Activated naive CD8-positive, alpha-beta T cell treated with anti-CD3 and anti-CD28 coated beads, Interleukin-2, amount 10 ng/mL, durations not matched to agents 7 days and 5 days (primary cell): ENCODE measurements at regions not wholly inside any gene's neighbourhood (a gene's known extent, or its start where the extent isn't known, plus 50 kb on each side); places are given as distances from the start of the nearest gene placed in this dataset.

Experiments
- ATAC-seq: fragments of 150-1000 bp; cut with Tn5 transposase; one replicate; pipeline ENCODE4 v1.10.0; 2021; ENCODE audit warnings: low read depth, moderate library complexity
- POLR2A ChIA-PET: fragments of 350-600 bp; sonication (Branson Sonifier 250); formaldehyde crosslinking; loops from one replicate; lab custom pipeline; 2021; ENCODE audit warnings: antibody characterized with exemption; lab: Charles Lee
- DNase-seq: peaks from one replicate; pipeline ENCODE4 v3.0.0; 2021
- H3K27ac Mint-ChIP-seq: one replicate; pipeline ENCODE4 v1.8.0; 2022; ENCODE audit warnings: mild to moderate bottlenecking, mixed read lengths
- H3K27me3 Mint-ChIP-seq: one replicate; pipeline ENCODE4 v1.8.0; 2022; ENCODE audit warnings: mild to moderate bottlenecking, moderate library complexity, mixed read lengths
- H3K36me3 Mint-ChIP-seq: one replicate; pipeline ENCODE4 v1.8.0; 2021; ENCODE audit warnings: mild to moderate bottlenecking, mixed read lengths
- H3K4me1 Mint-ChIP-seq: one replicate; pipeline ENCODE4 v1.8.0; 2021; ENCODE audit warnings: mixed read lengths
- H3K4me3 Mint-ChIP-seq: one replicate; pipeline ENCODE4 v1.8.0; 2022; ENCODE audit warnings: mild to moderate bottlenecking, moderate library complexity, mixed read lengths
- H3K9me3 Mint-ChIP-seq: one replicate; pipeline ENCODE4 v1.8.0; 2021; ENCODE audit warnings: mixed read lengths

DNA sequence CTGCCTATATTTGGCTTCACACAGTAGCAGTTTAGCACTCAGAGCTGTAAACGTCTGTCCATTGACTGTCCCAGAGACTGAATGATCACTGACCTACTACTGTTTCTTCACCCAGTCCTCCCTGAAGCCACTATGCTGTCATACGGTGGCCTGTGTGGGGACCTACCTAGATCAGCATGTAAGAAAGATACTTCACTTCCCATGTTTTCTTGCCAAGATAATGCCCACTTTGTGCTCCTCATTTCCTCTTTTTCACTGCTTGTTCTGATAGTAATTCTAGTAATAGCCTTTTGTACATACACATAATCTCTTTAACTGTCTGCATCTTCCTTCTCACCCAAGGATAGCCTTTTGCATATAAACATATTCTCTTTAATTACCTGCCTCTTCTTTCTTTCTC lies 109.9 kb upstream of the TIAM2 start:
- Mint-ChIP-seq H3K9me3 (no peaks in the 10 kb centered on the region), H3K27ac (no peak overlapping the region), H3K36me3 (peaks cover 2% of the 10 kb centered on the region), H3K4me1 (no peaks in the 10 kb centered on the region), H3K27me3 (no peaks in the 10 kb centered on the region), H3K4me3 (no peak overlapping the region)
- no peak for ATAC-seq
- DNase-seq, result no peak
- POLR2A ChIA-PET, result no interaction called here

DNA sequence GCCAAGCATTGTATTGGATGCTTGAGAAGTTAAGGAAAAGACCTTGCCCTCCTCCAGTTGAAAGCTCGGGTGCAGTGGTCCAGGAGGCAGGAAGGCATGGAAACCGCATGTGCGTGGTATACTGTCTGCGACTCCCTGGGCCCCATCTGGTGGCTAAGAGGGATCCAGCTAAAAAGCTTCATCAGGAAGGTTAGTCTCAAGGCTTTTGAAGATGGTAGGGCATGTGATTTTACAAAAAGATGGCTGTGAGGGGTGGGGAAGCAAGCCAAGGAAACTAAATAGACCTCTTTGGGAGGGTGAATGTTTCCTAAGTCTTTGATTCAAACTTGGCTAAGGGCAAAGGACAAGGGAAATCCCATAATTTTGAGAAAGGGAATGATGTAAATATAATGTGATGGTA lies 109.1 kb upstream of the TIAM2 start:
- no peak overlapping the region for H3K27ac Mint-ChIP-seq
- no peak for ATAC-seq
- no peak for DNase-seq
- POLR2A ChIA-PET, result no interaction called here
- peaks cover 2% of the 10 kb centered on the region for H3K36me3 Mint-ChIP-seq
- H3K4me1 Mint-ChIP-seq, result no peaks in the 10 kb centered on the region
- no peak overlapping the region for H3K4me3 Mint-ChIP-seq
- H3K9me3 Mint-ChIP-seq, result no peaks in the 10 kb centered on the region
- H3K27me3 Mint-ChIP-seq, result no peaks in the 10 kb centered on the region

DNA sequence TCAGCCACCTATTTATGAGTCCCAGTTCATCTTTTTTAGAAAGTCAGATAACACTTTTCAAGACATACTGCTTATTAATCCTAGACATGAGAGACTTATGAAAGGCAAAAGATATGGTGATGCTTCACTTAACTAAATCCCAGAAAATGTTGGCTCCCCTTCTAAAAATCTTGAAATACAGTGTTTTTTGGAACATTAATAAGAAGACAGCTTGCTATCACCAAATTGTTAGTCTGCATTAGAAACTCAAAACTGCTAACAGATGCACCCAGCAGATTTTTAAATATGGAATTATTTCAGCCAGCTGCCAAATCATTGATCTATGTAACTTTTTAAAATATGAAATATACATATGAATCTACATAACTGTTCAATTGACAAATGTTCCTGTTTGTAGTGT lies 108.6 kb upstream of the TIAM2 start:
- no peaks in the 10 kb centered on the region for H3K27me3 Mint-ChIP-seq
- peaks cover 2% of the 10 kb centered on the region for H3K36me3 Mint-ChIP-seq
- no peak overlapping the region for H3K4me3 Mint-ChIP-seq
- ATAC-seq (no peak), DNase-seq (no peak)
- POLR2A ChIA-PET, result no interaction called here
- no peaks in the 10 kb centered on the region for H3K9me3 Mint-ChIP-seq
- no peak overlapping the region for H3K27ac Mint-ChIP-seq
- H3K4me1 Mint-ChIP-seq, result no peaks in the 10 kb centered on the region

DNA sequence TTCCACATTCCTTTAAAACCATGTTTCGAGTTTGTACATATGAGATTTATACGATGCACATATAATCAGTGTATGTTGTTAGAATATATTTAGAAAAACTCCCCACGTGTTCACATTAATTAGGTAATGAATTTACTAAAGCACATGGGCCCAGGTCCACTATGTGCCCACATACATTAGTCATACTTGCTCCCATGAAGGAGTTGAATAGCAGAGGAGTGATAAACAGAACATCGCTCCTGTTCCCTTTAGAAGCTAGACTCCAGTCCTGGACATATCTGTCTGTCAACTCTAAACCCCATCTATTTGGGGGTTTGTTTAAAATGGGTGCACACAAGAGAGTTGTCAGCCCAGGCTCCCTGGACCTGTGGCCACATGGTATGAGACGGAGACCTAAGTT lies 108.1 kb upstream of the TIAM2 start:
- Mint-ChIP-seq H3K4me3 (no peak overlapping the region), H3K36me3 (peaks cover 2% of the 10 kb centered on the region), H3K9me3 (no peaks in the 10 kb centered on the region), H3K27me3 (no peaks in the 10 kb centered on the region), H3K4me1 (no peaks in the 10 kb centered on the region), H3K27ac (no peak overlapping the region)
- no peak for DNase-seq
- POLR2A ChIA-PET, result no interaction called here
- ATAC-seq, result no peak

DNA sequence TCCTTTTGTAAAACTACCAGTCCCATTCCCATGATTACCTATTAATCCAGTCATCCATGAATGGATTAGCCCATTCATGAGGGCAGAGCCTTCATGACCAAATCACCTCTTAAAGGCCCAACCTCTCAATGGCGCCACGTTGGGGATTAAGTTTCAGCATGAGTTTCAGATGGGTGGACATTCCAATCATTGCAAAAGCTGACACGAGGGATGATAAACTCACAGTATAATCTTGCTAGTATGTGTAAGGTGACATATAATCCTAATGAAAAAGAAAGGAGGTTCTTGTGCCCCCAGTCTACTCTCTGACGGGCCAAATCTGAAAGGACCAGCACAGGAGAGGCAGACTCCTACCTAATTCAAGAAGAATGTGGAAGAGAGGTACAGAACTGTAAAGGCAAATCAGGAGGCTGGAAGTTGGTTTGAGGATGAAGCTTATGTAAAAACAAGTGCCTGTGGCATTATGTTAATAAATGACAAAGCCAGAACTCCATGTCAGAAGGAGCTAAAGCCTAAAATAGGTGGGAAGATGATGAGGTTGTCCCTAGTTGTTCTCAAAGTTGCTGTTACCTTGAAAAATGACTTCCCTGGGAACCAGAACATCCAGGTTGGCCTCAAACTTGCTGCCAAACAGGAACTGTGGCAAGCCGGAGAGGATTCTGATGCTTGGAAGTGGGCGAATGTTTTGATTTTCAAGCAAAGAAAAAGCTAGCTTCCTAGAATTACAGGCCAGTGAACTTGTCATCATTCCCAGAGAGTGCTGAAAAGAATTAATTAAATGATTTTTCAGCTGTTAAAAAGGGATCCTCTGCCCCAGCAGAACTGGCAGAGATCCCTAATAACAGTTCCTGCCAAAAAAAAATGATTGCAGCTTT lies 106.5 kb upstream of the TIAM2 start:
- no peak overlapping the region for H3K27ac Mint-ChIP-seq
- no peak for ATAC-seq

DNA sequence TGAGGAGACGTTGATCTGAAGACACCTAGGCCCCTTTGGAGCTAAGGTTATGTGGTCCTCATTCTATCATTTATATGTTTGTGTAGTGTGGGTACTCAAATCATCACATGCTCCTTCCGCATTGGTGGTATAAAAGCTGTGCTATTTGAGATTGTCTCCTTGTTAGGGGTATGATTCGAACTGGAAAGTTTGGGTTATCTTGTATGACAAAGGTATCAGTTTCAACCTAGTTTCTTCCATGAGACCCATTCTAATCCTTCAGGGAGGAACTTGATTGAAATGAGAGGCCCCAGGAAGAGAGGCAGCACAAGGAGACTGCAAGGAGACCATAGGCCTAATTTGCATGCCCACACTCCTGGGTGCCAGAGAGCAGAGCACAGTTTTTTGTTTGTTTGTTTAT lies 104.2 kb upstream of the TIAM2 start:
- POLR2A ChIA-PET, result interaction anchor here (0.6 kb wide), 1 partner anchor 194 kb away, joined by 3 read pairs; no protein-coding TSS in a partner anchor
- no peaks in the 10 kb centered on the region for H3K27me3 Mint-ChIP-seq
- DNase-seq (no peak), ATAC-seq (no peak)
- no peak overlapping the region for H3K27ac Mint-ChIP-seq
- no peaks in the 10 kb centered on the region for H3K9me3 Mint-ChIP-seq
- peaks cover 1% of the 10 kb centered on the region for H3K4me1 Mint-ChIP-seq
- no peaks in the 10 kb centered on the region for H3K36me3 Mint-ChIP-seq
- no peak overlapping the region for H3K4me3 Mint-ChIP-seq

More for the DNA sequence above, 106.5 kb upstream of the TIAM2 start:
- POLR2A ChIA-PET, result no interaction called here
- Mint-ChIP-seq H3K4me3 (no peak overlapping the region), H3K4me1 (no peaks in the 10 kb centered on the region), H3K36me3 (peaks cover 2% of the 10 kb centered on the region), H3K9me3 (no peaks in the 10 kb centered on the region), H3K27me3 (no peaks in the 10 kb centered on the region)
- DNase-seq, result no peak

DNA sequence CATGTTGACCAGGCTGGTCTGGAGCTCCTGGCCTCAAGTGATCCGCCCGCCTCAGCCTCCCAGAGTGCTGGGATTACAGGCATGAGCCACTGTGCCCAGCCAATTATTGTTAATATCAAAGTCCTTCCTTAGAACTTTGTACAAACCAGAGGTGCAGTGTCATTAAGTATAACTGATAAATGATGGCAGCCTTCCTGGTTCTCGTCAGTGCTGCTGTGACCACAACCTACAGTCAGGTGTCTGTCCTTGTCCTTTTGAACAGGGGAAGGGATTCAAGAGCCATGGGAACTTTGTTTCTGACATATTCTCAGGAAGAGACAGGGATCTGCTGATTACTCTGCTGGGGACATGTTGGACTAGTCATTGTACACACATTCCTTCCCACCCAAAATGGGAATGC lies 103.2 kb upstream of the TIAM2 start:
- POLR2A ChIA-PET, result no interaction called here
- Mint-ChIP-seq H3K4me3 (no peak overlapping the region), H3K27ac (no peak overlapping the region), H3K27me3 (no peaks in the 10 kb centered on the region), H3K4me1 (peaks cover 1% of the 10 kb centered on the region), H3K36me3 (no peaks in the 10 kb centered on the region), H3K9me3 (no peaks in the 10 kb centered on the region)
- no peak for ATAC-seq
- DNase-seq, result no peak

DNA sequence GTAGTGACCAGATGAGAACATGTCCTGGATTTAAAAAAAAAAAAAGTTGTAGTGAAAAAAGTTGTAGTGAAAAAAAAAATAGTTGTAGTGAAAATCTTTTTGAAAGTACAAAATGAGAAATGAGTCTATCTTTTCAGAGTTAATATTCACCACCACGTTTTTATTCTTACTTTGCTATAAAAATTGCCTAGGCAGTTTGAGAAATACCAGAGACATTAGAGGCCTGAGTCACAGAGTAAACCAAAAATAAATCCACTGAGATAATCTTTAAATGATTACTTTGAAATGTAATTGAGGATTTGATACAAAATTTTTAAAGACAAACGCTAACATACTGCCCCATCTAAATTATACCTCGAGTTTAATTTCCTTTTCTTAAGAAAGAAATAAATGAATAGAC lies 101.2 kb upstream of the TIAM2 start:
- DNase-seq (no peak), ATAC-seq (no peak)
- Mint-ChIP-seq H3K4me1 (peaks cover 1% of the 10 kb centered on the region), H3K9me3 (no peaks in the 10 kb centered on the region), H3K36me3 (peaks cover 3% of the 10 kb centered on the region), H3K27me3 (no peaks in the 10 kb centered on the region), H3K27ac (no peak overlapping the region), H3K4me3 (no peak overlapping the region)
- POLR2A ChIA-PET, result no interaction called here

DNA sequence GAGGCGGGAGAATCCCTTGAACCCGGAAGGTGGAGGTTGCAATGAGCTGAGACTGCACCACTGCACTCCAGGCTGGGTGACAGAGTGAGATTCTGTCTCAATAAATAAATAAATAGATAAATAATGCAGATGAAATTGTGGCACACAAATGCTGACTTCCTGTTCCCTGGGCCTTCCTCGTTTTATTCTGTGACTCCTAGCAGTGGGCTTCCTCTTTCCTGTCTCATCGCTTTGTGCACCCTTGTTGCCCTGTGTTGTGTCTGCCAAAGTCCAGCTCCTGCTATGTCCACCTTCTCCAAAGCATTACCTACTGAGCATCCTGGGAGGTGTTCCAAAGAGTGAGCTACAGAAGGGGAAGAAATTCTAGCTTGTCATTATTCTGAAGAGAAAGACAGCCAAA lies 100.2 kb upstream of the TIAM2 start:
- no peak for ATAC-seq
- H3K36me3 Mint-ChIP-seq, result peaks cover 3% of the 10 kb centered on the region
- no peaks in the 10 kb centered on the region for H3K27me3 Mint-ChIP-seq
- H3K4me1 Mint-ChIP-seq, result peaks cover 1% of the 10 kb centered on the region
- no peak overlapping the region for H3K4me3 Mint-ChIP-seq
- no peak for DNase-seq
- H3K9me3 Mint-ChIP-seq, result no peaks in the 10 kb centered on the region
- POLR2A ChIA-PET, result interaction anchor here (0.5 kb wide), 1 partner anchor 200 kb away, joined by 4 read pairs; no protein-coding TSS in a partner anchor
- H3K27ac Mint-ChIP-seq, result no peak overlapping the region

DNA sequence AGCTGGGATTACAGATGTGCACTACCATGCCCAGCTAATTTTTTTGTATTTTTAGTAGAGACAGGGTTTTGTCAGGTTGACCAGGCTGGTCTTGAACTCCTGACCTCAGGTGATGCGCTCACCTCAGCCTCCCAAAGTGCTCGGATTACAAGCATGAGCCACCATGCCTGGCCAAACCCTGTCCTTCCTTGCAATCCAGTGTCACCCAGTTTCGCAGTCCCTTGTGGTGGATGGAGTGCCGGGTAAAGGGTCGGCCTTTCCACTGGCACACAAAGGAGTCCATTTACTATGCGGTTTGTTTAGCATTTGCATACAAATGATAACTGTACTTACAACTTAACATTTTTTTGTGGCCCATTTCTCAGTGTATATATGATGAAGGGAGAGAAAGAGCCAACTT lies 99.3 kb upstream of the TIAM2 start:
- peaks cover 3% of the 10 kb centered on the region for H3K36me3 Mint-ChIP-seq
- H3K4me3 Mint-ChIP-seq, result no peak overlapping the region
- ATAC-seq (no peak), DNase-seq (no peak)
- H3K27me3 Mint-ChIP-seq, result no peaks in the 10 kb centered on the region
- no peaks in the 10 kb centered on the region for H3K9me3 Mint-ChIP-seq
- no peak overlapping the region for H3K27ac Mint-ChIP-seq
- H3K4me1 Mint-ChIP-seq, result peaks cover 1% of the 10 kb centered on the region
- POLR2A ChIA-PET, result no interaction called here

DNA sequence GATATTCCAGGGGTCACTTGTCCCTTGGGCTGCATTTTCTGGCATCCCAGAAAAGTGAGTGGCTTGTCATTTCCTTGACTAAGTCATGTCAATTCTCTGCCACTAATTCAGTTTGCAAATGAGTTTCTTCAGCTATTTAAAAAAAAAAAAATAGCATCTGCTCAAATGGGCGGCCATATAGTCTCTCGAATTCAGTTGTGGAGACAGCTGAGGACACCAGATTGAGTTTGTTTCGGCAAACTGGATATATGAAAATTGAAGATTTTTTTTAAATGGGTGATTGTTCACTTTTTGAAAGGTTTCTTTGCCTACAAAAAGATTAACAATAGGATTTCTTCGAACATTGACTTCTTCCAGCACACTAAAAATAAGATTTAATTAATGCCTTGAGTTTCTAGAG lies 96.3 kb upstream of the TIAM2 start:
- no peak overlapping the region for H3K4me3 Mint-ChIP-seq
- H3K9me3 Mint-ChIP-seq, result no peaks in the 10 kb centered on the region
- POLR2A ChIA-PET, result no interaction called here
- H3K36me3 Mint-ChIP-seq, result peaks cover 5% of the 10 kb centered on the region
- ATAC-seq (no peak), DNase-seq (no peak)
- H3K27me3 Mint-ChIP-seq, result no peaks in the 10 kb centered on the region
- H3K4me1 Mint-ChIP-seq, result peaks cover 1% of the 10 kb centered on the region
- no peak overlapping the region for H3K27ac Mint-ChIP-seq

DNA sequence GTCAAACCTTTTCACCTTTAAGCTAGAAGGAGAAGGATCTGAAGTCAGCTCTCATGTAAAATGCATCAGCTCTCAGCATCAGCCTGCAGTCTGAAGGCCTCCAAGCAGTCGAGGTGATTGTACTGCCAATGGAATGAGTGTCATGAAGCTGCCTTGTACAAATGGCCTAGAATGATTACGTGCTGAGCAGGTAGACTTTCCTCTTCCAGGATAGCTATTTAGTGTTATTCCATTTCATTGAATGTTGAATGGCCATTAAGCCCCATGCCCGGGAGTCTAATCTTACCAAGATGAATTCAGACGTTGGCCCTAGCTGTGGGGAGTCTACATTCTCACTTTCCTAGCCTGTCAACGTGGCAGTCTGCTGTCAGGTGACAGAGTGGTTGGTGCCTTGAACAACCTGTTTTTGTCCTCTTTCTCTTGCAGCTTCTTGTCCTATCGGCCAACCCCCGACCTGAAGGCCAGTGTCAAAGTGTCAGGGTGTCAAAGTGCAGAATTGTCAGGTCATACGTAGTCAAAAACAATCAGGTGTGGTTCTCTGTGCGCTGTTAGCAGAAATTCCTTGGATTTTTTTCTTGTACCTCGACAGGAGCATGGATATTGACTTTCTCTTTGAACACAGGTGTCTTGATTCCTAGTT lies 95.2 kb upstream of the TIAM2 start:
- no peak overlapping the region for H3K27ac Mint-ChIP-seq
- H3K4me3 Mint-ChIP-seq, result no peak overlapping the region
- H3K4me1 Mint-ChIP-seq, result peaks cover under 1% of the 10 kb centered on the region
- ATAC-seq, result no peak
- POLR2A ChIA-PET, result no interaction called here
- no peak for DNase-seq
- H3K27me3 Mint-ChIP-seq, result no peaks in the 10 kb centered on the region
- H3K9me3 Mint-ChIP-seq, result no peaks in the 10 kb centered on the region
- peaks cover 5% of the 10 kb centered on the region for H3K36me3 Mint-ChIP-seq

DNA sequence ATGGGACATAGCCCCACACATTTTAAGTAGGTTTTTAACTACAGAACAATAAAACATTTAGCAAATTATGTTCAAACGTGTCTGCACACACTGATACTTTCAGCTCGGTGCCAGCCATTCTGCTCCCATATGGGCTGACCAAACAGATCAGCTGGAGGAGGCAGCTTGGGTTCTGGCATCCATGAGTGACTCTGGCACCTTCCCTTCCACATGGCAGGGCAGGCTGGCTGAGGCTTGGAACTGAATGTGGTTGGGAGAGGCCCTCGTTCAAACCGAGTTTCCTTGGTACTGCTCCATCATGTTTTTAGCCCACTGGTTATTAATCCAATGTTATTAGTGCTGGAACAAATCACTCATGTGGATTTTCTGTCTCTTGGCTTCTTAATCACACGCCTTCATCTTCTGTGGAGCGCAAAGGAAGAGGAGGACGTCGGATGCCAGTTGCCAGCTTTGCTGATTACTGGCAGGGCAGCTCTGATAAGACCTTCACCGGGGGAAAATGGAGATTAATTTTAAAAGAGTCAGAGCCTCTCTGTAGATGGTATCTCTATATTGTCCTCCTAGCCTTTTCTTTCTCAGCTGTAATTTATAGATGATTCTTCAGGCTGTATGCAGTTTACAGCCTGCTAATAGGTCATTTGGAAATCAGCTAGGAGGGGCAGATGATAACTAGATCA lies 93.1 kb upstream of the TIAM2 start:
- H3K4me3 Mint-ChIP-seq, result no peak overlapping the region
- peaks cover 5% of the 10 kb centered on the region for H3K36me3 Mint-ChIP-seq
- H3K4me1 Mint-ChIP-seq, result no peaks in the 10 kb centered on the region
- POLR2A ChIA-PET, result no interaction called here
- ATAC-seq (no peak), DNase-seq (no peak)
- H3K27ac Mint-ChIP-seq, result no peak overlapping the region
- no peaks in the 10 kb centered on the region for H3K27me3 Mint-ChIP-seq
- no peaks in the 10 kb centered on the region for H3K9me3 Mint-ChIP-seq

DNA sequence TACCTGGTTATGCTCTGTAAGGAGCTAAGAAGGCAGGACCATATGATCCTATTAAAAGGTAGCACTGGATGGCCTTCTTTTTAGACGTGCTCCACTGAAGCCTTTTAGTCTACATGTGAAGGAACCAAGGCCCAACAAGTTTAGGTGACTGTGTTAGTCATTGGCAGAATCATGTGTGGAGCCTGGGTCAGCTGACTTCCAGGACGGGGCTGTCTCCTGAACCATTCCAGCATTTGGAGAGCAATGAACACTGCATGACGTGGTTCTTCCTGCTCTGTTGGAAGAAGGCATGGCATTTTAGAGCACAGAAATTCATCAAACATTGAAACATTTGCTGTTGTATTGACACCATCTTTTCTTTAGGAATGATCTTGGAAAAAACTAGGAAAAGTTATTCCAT lies 87.8 kb upstream of the TIAM2 start:
- Mint-ChIP-seq H3K4me3 (no peak overlapping the region), H3K9me3 (no peaks in the 10 kb centered on the region), H3K36me3 (no peaks in the 10 kb centered on the region), H3K4me1 (no peaks in the 10 kb centered on the region), H3K27ac (no peak overlapping the region), H3K27me3 (no peaks in the 10 kb centered on the region)
- DNase-seq, result no peak
- POLR2A ChIA-PET, result no interaction called here
- no peak for ATAC-seq
